ENCODE measurements at regions not wholly inside any gene's neighbourhood (a gene's known extent, or its start where the extent isn't known, plus 50 kb on each side); places are given as distances from the start of the nearest gene placed in this dataset.
"Not testable (repeated sequence)": the region's sequence is repeated elsewhere in the genome, so short reads cannot be mapped to it uniquely, and the experiment has no call there.

GRCh38 chr2:142827170-142827569, 50.3 kb upstream of the KYNU start:
- no peak for TF ChIP-seq CTCF (conservative IDR thresholded peaks at IDR 0.05; ENCODE audit: low read length)
- no peak for DNase-seq (ENCODE audit: low read depth)
- no peak overlapping the region for H3K4me3 ChIP-seq (ENCODE audit: low read length)

GRCh38 chr2:142825861-142826260, 51.6 kb upstream of the KYNU start:
- H3K4me3 ChIP-seq (ENCODE audit: low read length), result no peak overlapping the region
- peak; percentile 4 for DNase-seq (ENCODE audit: low read depth)

GRCh38 chr2:142824756-142825155, 52.7 kb upstream of the KYNU start:
- TF ChIP-seq CTCF (conservative IDR thresholded peaks at IDR 0.05; ENCODE audit: low read length), result no peak
- H3K4me3 ChIP-seq (ENCODE audit: low read length), result no peak overlapping the region
- no peak for DNase-seq (ENCODE audit: low read depth)

More at GRCh38 chr2:142825861-142826260, 51.6 kb upstream of the KYNU start:
- no peak for TF ChIP-seq CTCF (conservative IDR thresholded peaks at IDR 0.05; ENCODE audit: low read length)

- DNase-seq (ENCODE audit: low read depth), result no peak
- no peak for TF ChIP-seq CTCF (conservative IDR thresholded peaks at IDR 0.05; ENCODE audit: low read length)
- no peak overlapping the region for H3K4me3 ChIP-seq (ENCODE audit: low read length)
Measured at GRCh38 chr2:142822190-142822589, 55.3 kb upstream of the KYNU start.

- TF ChIP-seq CTCF (conservative IDR thresholded peaks at IDR 0.05; ENCODE audit: low read length), result no peak
- H3K4me3 ChIP-seq (ENCODE audit: low read length), result no peak overlapping the region
- no peak for DNase-seq (ENCODE audit: low read depth)
Measured at GRCh38 chr2:142819411-142819810, 58.1 kb upstream of the KYNU start.

GRCh38 chr2:142815375-142815774, 62.1 kb upstream of the KYNU start:
- no peak for TF ChIP-seq CTCF (conservative IDR thresholded peaks at IDR 0.05; ENCODE audit: low read length)
- H3K4me3 ChIP-seq (ENCODE audit: low read length), result no peak overlapping the region
- no peak for DNase-seq (ENCODE audit: low read depth)

GRCh38 chr2:142813830-142814829, 63.3 kb upstream of the KYNU start:
- DNase-seq (ENCODE audit: low read depth), result no peak
- no peak for TF ChIP-seq CTCF (conservative IDR thresholded peaks at IDR 0.05; ENCODE audit: low read length)
- no peak overlapping the region for H3K4me3 ChIP-seq (ENCODE audit: low read length)

GRCh38 chr2:142811644-142812043, 65.8 kb upstream of the KYNU start:
- DNase-seq (ENCODE audit: low read depth); H3K4me3 ChIP-seq (ENCODE audit: low read length): not testable (repeated sequence)
